Kidney (tissue), 13 donors: ENCODE measurements at regions not wholly inside any gene's neighbourhood (a gene's known extent, or its start where the extent isn't known, plus 50 kb on each side); places are given as distances from the start of the nearest gene placed in this dataset.

Experiments
- DNase-seq, 5 donors: peaks; one replicate each; pipeline ENCODE4 v3.0.0-alpha.2; 2013 to 2020
- FAIRE-seq: peaks from 2 replicates; lab custom pipeline; 2012; peaks lifted over from hg19 to GRCh38; lab: Jason Lieb, UNC
- H3K27ac ChIP-seq, 2 donors: one replicate each; pipeline ENCODE4 v1.7.0; 2013; ENCODE audit warnings: low read depth in 2 of 2, low read length in 2 of 2, inconsistent platforms in 1 of 2
- H3K27me3 ChIP-seq: one replicate; pipeline ENCODE4 v1.7.1; 2013; ENCODE audit warnings: low read length, inconsistent platforms; ENCODE audit not compliant: control insufficient read depth, insufficient read depth
- H3K36me3 ChIP-seq, 3 donors: one replicate each; pipeline versions ENCODE4 v1.7.0 to v1.7.1; 2013; ENCODE audit warnings: low read length in 3 of 3, control low read depth in 1 of 3, inconsistent platforms in 1 of 3; ENCODE audit not compliant: insufficient read depth in 3 of 3, control insufficient read depth in 2 of 3
- H3K4me1 ChIP-seq, 3 donors: one replicate each; pipeline versions ENCODE4 v1.7.0 to v1.7.1; 2013; ENCODE audit warnings: low read length in 3 of 3, inconsistent platforms in 1 of 3, low read depth in 1 of 3; ENCODE audit not compliant: control insufficient read depth in 2 of 3, insufficient read depth in 2 of 3
- H3K4me3 ChIP-seq, 3 donors: one replicate each; pipeline versions ENCODE4 v1.7.0 to v1.8.1; 2013; ENCODE audit warnings: low read length in 3 of 3, control low read depth in 1 of 3, inconsistent platforms in 1 of 3
- H3K9ac ChIP-seq, 3 donors: one replicate each; pipeline versions ENCODE4 v1.7.0 to v1.7.1; 2013; ENCODE audit warnings: low read length in 3 of 3, control low read depth in 1 of 3, inconsistent platforms in 1 of 3
- H3K9me3 ChIP-seq, 3 donors: one replicate each; pipeline versions ENCODE4 v1.7.0 to v1.7.1; 2013; ENCODE audit warnings: low read length in 3 of 3, control low read depth in 1 of 3, inconsistent platforms in 1 of 3; ENCODE audit not compliant: control insufficient read depth in 2 of 3, insufficient read depth in 1 of 3
- intact Hi-C: fragments of 100-400 bp; cut with DNase I; formaldehyde crosslinking; loops from one replicate; pipeline ENCODE4 v1.11.1; 2022
- TF ChIP-seq, protein P1 (sequence below): IDR thresholded peaks from 3 replicates; pipeline ENCODE4 v1.5.1; 2012; ENCODE audit warnings: mild to moderate bottlenecking, moderate library complexity, borderline replicate concordance; ENCODE audit not compliant: insufficient read depth; ENCODE audit errors: extremely low read depth
- donor health status: control.
- donor health status: control.
- donor health status: control.
- donor health status: control.
- donor health status: control.
- donor health status: DM: yes; HTN: yes; CAD: no.
- donor health status: Normal renal cell carcinoma (clear cell type).

- intact Hi-C loops, result no loop called here
- TF ChIP-seq, protein P1, sequence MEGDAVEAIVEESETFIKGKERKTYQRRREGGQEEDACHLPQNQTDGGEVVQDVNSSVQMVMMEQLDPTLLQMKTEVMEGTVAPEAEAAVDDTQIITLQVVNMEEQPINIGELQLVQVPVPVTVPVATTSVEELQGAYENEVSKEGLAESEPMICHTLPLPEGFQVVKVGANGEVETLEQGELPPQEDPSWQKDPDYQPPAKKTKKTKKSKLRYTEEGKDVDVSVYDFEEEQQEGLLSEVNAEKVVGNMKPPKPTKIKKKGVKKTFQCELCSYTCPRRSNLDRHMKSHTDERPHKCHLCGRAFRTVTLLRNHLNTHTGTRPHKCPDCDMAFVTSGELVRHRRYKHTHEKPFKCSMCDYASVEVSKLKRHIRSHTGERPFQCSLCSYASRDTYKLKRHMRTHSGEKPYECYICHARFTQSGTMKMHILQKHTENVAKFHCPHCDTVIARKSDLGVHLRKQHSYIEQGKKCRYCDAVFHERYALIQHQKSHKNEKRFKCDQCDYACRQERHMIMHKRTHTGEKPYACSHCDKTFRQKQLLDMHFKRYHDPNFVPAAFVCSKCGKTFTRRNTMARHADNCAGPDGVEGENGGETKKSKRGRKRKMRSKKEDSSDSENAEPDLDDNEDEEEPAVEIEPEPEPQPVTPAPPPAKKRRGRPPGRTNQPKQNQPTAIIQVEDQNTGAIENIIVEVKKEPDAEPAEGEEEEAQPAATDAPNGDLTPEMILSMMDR, result peak; percentile 2
- Histone ChIP-seq H3K4me3 (no peak overlapping the region), H3K9ac (no peak overlapping the region), H3K27me3 (no peaks in the 10 kb centered on the region), H3K4me1 (no peaks in the 10 kb centered on the region), H3K36me3 (no peaks in the 10 kb centered on the region), H3K9me3 (no peaks in the 10 kb centered on the region), H3K27ac (no peak overlapping the region)
- DNase-seq (no peak), FAIRE-seq (no peak)
These were observed 138.3 kb upstream of the LSM8 start for GRCh38 chr7:118045629-118046028.

DNA sequence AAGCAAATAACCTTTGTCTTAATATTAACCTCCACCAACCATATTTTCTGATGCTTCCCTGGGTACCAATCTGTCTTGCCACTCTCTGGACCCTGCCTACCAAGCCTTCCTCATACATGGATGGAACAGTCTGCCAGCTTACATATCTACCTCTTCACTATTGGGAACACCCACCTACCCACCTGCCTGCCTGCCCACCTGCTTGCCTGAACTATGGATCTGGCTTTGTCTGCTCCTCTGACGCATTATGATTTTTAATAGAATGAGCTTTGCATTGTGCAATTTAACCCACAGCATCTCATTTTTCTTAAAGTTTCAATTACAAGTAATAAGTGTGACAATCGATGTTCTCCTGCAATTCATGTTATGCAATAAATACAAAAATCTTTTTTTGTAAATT lies 137.9 kb upstream of the LSM8 start:
- no peak overlapping the region for H3K4me3 ChIP-seq
- H3K4me1 ChIP-seq, result no peaks in the 10 kb centered on the region
- intact Hi-C loops, result no loop called here
- H3K27me3 ChIP-seq, result no peaks in the 10 kb centered on the region
- no peaks in the 10 kb centered on the region for H3K9me3 ChIP-seq
- no peaks in the 10 kb centered on the region for H3K36me3 ChIP-seq
- TF ChIP-seq, protein P1, result no peak
- H3K27ac ChIP-seq, result no peak overlapping the region
- no peak overlapping the region for H3K9ac ChIP-seq
- no peak for FAIRE-seq
- DNase-seq, result no peak

DNA sequence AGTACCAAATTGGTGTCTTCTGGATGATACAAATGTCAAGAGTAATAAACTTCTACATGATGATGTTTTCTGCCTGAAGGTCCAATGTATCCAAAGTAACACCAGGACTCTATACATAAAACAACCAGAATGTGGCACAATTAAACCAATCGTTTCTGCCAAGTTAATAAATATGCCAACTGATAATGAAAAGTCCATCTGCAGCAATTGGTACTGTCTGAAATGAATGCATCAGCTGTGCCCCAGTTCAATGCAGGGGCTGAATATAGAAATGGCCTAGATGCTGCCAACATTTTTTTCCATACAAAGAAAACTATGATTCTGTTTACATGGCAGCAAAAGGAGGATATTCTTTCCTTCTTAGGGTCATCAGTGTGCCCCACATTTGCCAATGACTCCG lies 137.2 kb upstream of the LSM8 start:
- Histone ChIP-seq H3K9me3 (no peaks in the 10 kb centered on the region), H3K27me3 (no peaks in the 10 kb centered on the region), H3K4me3 (no peak overlapping the region), H3K9ac (no peak overlapping the region), H3K4me1 (no peaks in the 10 kb centered on the region), H3K36me3 (no peaks in the 10 kb centered on the region), H3K27ac (no peak overlapping the region)
- no peak for DNase-seq
- intact Hi-C loops, result no loop called here
- no peak for FAIRE-seq
- TF ChIP-seq, protein P1, result no peak

DNA sequence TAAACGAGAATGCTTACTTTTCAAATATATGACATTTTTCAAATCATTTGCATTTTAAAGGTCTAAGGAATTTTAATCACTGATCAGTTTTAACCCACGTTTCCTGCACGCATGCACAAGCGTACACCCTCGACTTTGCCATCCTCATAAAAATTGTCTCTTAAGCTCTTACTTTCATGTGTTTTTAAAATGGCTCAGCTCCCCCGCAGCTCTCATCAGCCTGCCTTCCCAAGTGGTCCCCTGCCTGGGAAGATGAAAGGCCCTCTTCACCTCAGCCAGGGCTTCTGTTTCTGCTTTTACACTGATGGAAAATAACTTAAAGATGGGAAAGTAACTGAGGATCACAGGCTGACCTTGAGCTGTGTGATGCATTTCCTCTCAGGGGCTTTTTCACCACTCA lies 131.6 kb upstream of the LSM8 start:
- TF ChIP-seq, protein P1, result no peak
- Histone ChIP-seq H3K9me3 (no peaks in the 10 kb centered on the region), H3K4me1 (no peaks in the 10 kb centered on the region), H3K9ac (no peak overlapping the region), H3K4me3 (no peak overlapping the region), H3K27me3 (no peaks in the 10 kb centered on the region), H3K27ac (no peak overlapping the region), H3K36me3 (no peaks in the 10 kb centered on the region)
- intact Hi-C loops, result no loop called here
- FAIRE-seq, result no peak
- DNase-seq, result peak in 1 of 5 donors; percentile 7
